ENCODE measurements at regions not wholly inside any gene's neighbourhood (a gene's known extent, or its start where the extent isn't known, plus 50 kb on each side); places are given as distances from the start of the nearest gene placed in this dataset.
"Not testable (repeated sequence)": the region's sequence is repeated elsewhere in the genome, so short reads cannot be mapped to it uniquely, and the experiment has no call there.

DNA sequence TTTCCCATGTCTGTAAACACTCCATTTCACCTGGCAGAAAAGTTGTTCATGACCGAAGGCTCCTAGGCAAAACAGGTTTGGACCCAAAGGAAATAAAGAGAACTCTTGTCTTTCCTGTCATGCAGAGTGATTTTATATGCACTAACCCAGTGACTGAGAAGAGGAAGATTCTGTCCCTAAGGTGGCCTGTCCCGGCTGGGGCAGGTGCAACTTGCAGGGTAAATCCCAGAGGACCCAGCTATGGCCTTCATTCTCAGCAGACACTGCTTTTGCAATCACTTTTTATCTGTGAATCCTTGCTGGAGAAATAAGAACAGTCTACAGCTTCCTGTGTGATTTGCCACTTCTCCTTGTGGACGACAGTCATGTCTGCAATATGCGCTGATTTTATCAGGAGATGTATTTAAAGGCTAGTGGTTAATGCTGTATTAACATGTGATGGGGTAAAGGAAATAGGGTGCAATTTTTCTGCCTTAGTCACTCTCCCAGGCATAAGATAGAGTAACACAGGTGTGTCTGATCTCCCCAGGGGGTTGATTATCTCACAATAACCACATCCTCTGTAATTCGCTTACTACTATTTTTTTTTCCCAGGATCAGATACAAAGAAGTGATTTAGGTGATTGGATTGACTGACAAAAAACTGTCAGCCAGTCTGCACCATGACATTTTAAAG lies 696.8 kb upstream of the SOX9 start:
- no peak for DNase-seq

DNA sequence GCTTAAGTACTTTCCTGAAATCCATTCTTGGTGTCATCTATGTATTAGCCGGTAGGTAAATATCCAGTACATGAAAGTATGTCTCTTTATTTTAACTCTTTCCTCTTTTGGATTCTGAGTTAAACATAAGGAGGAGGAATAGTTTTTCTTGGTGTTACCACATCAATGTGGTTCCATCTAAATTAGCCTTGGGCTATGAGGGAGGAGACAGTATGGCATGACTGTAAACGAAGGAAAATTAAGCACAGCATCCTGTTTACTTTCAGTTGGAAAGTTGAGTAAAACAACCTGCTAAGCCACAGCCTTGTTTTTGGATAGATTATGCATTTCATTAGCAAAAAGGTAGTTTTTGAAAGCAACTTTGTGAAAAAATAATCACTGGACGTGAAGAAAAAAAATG lies 693.0 kb upstream of the SOX9 start:
- no peak for DNase-seq

DNA sequence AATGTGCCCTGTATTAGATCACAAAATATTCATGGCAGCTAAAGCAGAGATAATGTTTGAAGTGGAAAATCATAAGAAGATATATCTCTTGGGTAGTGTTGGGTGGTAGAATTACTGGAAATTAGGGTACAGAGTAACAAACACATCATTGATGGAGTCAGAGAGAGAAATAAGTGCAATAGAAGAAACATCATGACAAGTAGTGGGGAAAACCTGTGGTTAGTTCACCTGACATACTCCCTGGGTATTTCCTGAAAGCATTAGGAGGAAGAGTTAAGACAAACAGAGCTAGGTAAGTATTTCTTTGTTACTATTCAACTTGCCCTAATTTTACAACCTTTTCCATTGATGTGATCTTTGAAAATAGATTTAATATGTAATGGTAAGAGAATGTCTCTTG lies 691.9 kb upstream of the SOX9 start:
- DNase-seq, result no peak

DNA sequence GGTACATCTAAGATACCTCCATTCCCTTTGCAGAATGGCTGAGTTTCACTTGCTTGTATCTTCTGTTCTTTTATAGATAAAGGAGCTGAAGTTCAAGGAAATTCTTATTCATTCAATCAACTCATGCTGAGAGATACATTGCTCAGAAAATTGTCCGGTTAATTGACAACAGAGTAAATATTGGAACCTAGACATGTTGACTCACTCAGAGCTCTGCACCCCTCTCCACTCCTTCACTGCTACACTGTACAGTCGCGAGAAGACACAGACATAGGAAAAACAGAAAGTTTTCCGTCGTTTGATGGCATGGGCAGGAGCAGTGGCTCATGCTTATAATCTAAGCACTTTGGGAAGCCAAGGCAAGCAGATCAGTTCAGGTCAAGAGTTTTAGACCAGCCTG lies 690.5 kb upstream of the SOX9 start:
- DNase-seq, result no peak

DNA sequence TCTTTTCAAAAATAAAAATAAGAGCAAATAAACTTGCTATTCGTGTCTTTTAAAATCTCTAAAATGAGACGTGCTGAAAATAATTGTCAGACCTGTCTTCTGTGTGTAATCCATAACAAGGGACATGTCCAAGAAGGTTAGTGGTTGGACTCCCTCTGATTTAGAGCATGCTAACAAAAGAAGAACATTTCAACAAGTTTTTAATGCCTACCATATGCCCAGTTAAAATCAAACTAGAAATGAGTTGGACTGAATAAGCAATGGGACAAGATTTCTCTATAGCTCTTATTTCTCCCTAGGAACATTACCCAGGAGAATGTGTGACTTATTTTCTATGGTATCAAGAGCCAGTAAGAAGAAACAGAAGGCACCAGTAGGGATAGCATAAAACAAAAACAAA lies 689.7 kb upstream of the SOX9 start:
- DNase-seq, result no peak

DNA sequence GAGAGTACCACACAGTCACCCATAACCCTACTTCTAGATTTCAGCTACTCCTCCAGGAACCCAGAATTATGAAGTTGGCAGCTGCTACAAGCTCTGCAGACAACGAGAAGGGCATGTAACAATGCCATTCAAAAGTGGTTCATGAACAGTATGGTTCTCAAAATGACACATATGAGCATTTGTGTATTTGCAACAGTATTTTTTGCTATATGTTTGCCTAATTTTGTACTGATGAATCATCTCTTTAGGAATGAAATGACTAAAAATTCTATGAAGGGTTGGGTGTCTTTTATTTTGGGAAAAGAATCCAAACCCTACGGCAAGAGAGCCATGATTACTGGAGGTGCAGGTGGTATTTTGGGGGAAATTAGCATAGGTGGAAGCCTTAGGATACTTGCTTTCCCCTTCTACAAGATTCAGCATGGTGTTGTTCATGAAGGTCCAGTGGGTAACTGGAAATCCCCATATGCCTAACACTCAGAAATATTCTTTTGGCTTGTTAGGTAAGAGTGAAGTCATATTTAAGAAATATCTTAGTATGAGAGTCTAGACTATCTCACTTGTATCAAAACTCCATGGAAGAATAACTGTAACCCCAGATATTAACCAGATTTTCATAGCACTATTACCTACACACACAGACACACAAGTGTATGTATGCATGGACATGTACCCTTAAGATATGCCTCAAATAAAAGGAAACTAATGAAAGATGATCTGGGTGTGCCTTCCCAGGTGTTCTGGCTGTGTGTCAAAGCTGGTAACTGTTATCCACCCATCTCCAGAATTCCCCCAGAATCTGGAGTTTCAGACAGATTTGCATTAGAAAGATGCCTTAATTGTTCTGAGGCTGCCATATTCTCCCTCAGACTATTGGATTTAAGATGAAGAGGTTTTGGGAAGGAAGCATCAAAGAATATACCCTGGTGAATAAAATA lies 688.2 kb upstream of the SOX9 start:
- DNase-seq, result no peak

DNA sequence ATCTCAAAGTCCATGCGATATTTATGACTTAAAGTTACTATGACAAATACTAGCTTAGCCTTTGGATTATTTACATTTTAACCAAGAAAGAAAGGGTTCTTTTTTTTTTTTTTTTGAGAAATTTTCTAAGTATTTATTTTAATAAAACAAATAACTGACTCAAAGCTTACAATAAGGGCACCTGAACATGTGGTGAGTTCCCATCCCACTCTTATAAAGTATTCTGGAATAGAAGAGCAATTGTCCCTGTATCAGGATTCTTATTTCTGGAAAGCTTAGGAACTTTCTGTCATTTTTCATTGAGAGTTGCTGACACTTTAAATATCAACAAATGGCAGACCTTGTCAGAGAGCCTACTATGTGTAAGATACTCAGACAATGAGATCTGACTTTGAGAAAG lies 686.1 kb upstream of the SOX9 start:
- DNase-seq, result no peak

DNA sequence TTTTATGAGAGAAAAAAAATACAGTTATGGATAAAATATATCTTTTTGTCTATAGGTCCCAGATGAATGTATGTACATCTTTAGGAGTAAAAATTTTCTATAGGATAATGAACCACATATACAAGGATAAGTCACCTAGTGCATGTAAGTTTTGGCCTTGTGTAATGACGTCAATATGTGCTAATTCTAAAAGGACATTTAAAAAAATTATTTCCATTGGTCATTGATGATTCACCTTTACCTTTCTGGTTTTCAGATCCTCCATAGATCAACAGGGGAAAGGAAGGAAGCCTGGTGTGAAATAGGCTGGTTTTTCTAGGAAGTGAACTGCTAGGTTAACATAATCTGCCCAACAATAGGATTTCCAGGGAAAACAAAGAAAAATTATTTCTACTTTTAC lies 684.3 kb upstream of the SOX9 start:
- DNase-seq, result no peak

DNA sequence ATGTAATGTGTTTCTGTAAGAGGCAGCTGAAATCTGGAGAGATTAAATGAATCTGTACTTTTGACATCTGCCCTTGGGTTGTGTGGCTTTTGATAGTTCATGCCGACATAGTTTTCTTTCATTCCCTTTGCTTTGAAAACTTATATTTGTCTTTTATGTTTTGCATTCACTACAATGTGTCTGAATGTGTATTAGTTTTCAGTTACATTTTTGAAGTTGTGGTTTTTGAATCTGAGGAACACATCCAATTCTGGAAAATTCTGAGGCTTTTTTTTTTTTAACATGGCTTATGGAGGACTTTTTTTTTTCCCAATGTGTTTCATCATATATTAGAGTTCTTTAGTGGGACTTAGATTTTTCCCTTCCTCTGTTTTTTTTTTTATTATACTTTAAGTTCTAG lies 683.7 kb upstream of the SOX9 start:
- DNase-seq, result no peak

DNA sequence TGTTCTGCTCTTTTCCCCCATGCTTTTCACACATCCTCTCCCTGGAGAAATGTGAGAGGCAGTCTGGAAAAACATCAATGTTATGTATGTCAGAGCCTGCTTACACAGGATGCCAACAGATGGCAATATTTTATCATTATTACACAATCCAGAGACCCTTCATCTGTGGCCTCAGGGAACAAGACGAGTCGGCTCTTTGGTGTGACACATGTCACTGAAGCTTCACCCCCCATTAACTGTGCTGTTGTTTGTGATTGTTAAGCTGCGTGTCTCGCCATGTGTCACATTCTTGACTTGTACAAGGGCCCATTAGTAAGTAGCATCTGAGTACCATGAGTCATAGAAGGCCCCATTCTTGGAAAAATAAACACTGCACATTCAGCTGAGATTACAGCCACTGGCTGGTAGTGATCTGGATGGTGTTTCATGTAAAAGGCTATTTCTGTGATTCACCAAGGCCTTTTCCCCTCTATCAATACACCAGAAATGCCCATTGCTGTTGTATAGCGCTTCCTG lies 682.1 kb upstream of the SOX9 start:
- DNase-seq, result no peak

DNA sequence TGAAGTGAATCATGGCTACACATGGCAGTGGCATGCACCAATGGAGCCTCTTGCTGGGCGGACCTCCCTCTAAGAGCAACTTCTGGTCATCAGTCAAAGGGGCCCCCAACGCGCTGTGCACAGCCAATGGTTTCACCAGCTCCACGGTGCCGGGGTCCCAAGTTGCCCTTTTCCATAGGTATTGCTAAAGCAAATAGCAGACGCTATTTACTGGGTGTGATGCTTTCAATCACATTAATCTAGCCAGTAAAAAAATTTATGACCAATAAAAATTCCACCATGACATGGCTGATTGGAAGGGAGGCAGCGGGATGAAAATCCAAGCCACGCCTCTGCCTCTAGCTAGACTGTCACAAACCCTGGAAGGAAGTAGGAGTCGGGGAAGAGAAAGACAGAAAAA lies 680.3 kb upstream of the SOX9 start:
- DNase-seq, result no peak

DNA sequence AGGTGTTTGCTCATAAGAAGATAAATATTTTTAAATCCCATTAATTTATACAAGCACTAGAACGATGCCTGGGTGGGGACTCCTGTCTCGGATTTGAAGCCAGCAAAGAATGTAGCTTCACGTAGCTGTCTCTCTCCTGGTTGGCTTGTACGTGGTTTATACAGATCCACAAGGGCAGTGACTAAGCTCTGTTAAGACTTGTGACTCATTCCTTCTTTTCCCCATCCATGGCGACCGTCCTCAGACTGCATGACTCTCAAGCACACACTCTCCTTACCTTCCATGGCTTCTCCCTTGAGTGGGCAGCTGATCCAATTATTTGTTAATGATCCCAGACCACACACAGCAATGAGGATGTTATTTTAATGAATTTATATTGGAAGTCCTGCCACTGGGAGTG lies 679.7 kb upstream of the SOX9 start:
- DNase-seq, result no peak

DNA sequence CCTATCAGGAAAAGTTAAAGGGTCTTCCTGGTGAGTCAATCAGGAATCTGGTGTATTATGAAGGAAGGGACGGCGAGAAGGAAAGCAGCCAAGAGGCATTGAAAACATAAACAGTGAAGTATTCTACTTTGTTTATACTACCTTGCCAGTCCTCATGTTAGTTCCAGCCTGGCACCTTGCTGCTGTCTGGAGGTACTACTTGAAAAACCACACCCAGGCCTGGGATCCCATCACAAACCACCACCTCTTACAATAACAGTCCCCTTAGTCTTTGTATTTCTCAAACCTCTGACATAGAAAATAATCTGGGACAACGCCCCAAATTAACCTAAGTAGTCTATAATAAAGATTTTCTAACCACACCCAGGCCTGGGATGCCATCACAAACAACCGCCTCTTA lies 676.7 kb upstream of the SOX9 start:
- no peak for DNase-seq

DNA sequence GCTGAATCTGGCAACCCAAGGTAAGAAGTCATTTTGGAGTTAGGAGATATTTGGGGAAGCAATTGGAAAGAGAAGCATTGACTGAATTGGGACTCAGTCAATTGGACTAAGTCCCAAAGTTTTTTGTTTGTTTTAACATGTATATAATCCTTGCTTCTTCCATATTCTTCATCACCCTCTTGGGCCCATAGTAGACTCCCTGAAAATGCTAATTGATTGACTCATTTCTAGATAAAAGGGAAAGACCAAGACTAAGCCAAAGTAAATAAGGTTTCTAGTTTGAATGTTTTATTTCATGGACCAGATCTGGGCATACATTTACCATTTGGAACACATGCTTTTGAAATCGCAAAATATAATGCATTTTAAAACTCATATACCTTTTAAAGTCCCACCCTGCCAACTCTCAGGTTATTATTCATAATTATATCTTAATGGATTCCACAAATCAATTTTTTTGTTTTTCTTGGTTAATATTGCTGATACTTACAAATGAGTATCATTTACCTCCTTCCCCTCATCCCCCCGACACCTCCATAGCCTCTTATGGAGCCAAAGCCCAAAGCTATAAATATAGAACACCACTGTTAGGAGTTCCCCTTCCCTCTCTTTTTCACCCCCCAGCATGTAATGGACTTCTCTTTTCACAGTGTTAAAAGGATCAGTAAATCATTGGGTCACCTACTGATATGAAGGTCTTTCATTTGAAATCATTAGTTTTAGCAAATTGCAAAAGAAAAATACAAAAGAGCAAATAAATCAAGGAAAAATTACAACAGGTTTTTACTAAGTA lies 674.0 kb upstream of the SOX9 start:
- no peak for DNase-seq

DNA sequence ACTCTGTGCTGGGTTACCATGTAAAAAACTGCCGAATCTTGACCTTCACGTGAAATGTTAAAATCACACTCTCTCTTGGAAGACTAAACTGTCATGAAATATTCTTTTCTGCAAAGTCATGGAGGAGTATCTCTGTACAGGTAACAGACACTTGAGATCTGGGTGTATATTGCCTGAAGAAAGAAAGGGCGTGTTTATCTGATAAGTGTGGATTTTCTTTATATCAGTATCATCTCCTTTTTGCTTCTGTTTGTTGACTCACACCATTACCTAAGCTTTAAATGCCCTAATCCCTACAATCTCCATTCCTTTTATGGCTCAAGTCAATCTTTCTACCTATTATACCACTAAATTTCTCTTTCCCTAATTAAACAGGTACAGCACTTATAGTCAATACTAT lies 673.2 kb upstream of the SOX9 start:
- DNase-seq, result no peak

DNA sequence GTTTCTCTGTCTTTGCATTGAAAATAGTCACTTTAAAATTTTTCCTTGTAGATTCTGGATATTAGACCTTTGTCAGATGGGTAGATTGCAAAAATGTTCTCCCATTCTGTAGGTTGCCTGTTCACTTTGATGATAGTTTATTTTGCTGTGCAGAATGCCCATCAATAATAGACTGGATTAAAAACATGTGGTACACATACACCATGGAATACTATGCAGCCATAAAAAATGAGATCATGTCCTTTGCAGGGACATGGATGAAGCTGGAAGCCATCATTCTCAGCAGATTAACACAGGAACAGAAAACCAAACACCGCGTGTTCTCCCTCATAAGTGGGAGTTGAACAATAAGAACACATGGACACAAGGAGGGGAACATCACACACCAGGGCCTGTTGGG lies 670.2 kb upstream of the SOX9 start:
- DNase-seq, result not testable (repeated sequence)

DNA sequence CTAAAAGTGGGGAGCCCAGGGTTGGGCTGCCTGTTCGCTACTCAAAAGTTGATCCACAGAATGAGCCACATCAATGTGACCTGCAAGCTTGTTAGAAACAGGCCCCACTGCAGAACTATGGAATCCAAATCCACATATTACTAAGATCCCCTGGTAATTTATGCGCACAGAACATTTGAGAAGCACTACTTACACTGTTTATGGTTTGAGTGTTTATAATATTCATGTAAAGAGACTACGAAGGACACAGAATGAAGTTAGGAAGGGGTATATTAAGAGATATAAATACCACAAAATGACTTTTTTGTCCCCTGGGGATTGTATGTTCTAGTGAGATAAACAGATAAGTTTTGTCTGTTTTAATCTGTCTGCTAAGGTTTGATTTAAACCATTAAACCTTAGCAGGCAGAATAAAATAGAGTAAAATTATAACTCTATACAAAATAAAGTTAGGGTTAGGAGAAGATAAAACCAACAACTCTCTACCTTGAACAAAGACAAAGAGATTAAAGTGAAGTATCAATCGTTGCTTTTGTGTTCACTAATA lies 666.9 kb upstream of the SOX9 start:
- DNase-seq, result no peak

DNA sequence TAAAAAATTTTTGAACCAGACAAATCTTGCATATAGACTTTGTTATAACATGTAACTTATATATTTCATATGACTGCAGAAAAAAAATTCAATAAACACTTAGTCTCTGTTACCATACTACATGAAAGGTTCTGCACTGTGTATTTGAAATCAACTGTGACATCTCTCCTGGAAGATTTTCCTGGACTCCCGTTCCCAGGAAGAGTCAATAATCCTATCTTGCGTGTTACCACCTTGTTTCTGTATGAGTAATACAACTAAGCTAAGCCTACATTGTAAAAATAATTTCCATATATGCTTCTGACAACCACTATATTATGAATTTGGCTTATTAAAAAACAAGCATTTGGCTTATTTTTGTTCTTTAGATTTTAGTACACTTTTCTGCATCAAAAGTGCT lies 665.6 kb upstream of the SOX9 start:
- no peak for DNase-seq

DNA sequence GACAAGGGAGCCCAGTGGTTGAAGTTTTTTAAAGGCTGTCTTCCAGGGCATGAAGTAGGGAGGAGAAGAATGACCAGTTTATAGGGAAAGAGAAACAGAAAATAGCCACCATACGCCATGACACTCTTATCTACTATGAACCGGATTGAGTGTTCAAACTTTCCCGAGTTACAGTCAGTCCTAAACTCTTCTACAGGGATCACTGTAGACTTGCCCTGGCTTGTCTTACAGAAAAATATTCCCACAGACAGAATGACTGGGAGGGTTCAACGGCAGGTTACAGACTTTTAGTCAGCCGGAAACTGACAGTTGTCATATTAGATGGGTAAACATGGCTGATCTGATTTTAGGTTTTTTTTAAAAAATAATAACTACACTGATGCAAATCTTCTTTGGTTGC lies 662.5 kb upstream of the SOX9 start:
- DNase-seq, result no peak

DNA sequence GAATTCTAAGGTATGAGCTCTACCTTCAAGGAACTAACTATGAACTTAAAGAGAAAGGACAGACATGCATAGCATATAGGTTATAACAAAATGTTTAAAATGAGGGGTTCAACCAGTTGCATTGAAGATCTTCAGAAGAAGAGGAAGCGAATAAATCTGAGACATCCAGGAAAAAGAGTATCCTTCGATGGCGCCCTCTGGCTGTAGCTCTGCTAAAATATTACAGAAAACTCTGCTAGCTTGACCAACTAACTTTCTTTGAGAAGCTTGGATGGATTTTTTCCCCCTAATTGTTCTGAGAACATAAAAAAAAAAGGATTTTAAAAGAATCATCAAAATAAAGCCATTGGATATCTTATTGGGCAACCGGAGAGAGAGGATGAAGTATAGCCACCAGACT lies 659.9 kb upstream of the SOX9 start:
- DNase-seq, result no peak

DNA sequence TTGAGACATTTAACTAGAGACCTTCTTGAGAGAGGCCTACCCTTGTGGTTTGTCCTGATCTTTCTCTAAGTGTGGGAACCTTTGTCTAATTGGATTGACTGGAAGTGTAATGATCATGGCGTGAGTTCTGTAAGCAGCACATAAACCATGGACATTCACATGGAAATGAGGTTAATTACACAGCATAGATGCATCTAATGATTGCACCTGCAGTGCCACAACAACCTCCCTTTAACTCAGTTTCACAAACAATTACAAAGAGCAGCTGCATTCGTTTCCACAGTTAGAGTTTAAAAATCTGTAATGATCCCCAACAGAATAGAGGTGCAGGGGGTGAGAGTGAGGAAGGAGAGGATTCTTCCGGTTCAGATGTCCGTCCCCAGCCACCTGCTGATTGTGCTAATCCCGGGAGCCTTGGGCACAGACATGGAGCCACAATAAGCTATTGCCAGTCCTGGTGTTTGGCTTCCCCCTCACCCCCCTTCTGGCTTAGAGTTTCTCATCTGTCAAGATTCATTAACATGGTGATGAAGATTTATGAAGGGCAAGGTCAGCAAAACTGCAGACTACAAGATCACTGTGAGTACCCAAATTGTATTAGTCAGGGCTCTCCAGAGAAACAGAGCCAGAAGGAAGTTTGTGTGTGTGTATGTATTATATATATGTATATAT lies 659.2 kb upstream of the SOX9 start:
- no peak for DNase-seq

DNA sequence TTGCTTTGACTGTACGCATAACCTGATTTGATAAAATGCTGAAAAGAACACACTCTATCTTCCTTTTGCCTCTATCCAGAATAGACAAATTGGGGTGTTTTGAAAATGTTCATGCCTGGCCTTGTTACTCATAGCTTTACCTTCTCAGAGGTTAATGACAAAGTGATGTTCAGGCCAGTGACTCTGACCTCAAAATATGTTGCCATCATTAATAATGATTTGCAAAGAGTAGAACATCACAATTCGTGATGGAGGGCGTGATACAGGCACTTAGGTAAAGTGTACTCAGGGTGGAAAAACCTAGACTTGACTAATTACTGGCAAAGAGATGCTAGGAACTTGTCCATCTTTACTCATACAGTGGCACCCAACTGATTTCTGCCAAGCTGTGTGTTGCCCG lies 656.6 kb upstream of the SOX9 start:
- DNase-seq, result no peak

DNA sequence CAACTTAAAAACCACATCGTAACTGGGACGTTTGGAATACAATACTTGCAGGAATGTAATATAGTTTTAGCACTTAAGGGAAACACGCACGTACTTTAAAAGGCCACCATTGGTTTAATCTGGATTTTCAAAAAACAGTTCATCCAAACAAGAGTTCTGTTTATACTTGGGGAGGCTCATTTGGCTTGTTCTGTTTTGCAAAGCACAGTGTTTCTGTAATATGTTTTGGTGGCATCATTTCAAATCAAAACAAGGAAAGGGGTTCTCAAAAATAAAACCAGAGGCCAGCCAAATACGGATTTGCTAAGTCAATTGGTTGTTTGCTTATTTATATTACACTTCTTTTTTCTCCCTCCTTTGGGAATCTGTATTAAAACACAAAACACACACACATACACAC lies 656.1 kb upstream of the SOX9 start:
- DNase-seq, result no peak
